T-helper 1 cell treated with Interleukin-12 subunit alpha and Interleukin-12 subunit beta and Interleukin-4 antibody, amounts not matched to agents 30 ng/mL and 1 ng/mL, for 36 hours (primary cell): ENCODE measurements at regions not wholly inside any gene's neighbourhood (a gene's known extent, or its start where the extent isn't known, plus 50 kb on each side); places are given as distances from the start of the nearest gene placed in this dataset.
"Not testable (repeated sequence)": the region's sequence is repeated elsewhere in the genome, so short reads cannot be mapped to it uniquely, and the experiment has no call there.

Experiments
- intact Hi-C: fragments of 100-400 bp; cut with micrococcal nuclease; formaldehyde crosslinking; loops from one replicate; pipeline ENCODE4 v1.15.1; 2024

DNA sequence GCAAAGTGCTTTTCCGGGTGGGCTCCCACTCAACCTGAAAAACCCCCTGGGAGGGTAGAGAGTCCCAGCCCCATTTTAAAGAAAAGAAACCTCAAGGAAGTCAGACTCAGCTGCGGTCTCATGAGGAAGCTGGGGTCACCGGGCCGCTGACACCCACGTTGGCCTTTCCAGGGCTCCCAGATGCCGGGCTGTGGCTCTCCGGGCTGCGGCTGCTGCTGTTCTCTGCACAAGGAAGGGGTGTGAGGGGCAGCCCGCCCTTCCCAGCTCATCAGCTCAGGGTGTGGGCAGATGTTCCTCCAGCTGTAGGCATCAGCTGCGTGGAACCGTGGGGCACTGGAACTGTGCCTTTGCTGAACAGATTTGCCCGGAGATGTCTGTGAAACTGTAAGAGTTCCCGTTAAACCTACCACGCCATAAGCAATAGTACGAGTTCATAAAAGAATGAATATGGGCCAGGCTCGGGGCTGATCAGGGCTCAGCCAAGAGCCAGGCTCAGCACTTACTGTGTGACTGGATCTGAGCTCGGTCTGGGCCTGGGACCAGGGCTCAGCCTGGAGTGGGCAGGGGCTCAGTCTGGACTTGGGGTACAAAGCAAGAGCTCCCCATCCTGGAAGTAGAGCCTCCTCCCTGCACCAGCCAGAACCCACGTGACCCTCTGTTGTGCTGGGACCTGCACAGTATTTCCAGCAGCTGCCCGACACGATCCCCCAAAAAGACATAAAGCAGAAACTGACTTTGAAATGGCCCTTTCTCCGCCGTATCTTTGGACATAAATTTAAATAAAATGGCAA lies 130.2 kb upstream of the PPP1R26 start:
- intact Hi-C loops: loop anchor here (10.0 kb wide), 1 partner anchor 655 kb away; no protein-coding TSS in a partner anchor

DNA sequence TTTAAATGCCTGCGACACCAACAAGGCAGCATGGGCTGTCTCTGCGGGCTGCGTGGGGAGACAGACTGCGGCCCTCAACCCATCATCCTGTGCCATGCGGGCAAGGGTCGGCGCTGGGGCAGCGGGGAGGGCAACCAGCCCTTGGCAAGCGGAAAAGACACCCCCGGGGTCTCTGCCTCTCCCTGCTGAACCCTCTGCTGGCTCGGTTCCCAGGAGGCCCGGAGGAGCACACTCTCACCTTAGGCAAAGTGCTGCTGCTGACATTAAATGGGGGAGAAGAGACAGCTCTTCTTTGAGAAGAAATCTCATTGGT lies 129.6 kb upstream of the PPP1R26 start:
- intact Hi-C loops: no loop called here

DNA sequence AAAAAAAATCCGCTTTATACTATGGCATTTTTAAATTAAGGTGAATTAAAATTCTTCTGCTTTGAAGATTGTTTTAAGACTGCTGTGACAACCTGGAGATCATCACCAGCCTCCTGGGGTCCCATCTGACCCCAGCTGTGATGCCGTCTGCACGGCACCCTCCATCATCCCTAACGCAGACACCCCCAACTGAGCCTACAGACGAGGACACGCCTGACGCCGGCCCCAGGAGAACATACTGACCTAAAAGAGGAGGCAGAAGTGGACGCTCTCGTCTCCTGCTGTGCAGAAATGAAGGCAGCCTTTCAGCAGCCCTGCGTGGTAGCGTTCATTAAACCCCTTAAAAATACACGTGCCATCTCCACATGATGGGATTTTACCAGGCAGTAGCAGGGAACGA lies 125.6 kb upstream of the PPP1R26 start:
- intact Hi-C loops: no loop called here

DNA sequence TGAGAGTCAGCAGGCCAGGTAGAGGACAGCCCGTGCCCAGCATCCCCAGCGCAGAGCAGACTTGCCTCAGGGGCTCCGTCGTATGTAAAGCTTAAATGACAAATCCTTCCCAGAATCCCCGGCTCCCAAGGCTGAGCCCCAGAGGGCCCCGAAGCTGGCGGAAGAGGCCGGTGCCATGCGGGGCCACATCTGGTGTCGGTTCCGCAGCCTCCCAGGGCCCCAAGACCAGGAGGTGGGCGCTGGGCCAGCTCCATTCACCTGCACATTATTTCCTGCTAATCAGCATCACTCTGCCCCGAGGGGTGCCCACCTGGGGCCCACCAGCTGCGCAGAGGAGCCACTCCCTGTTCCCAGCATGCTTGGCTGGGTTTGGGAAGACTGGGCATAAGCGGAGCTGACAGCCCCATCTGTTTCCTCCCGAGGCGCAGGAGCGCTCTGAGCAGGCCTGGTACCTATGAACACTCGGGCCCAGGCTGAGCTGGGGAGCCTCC lies 124.0 kb upstream of the PPP1R26 start:
- intact Hi-C loops: loop anchor here (5.0 kb wide), 1 partner anchor 57 kb away; no protein-coding TSS in a partner anchor

DNA sequence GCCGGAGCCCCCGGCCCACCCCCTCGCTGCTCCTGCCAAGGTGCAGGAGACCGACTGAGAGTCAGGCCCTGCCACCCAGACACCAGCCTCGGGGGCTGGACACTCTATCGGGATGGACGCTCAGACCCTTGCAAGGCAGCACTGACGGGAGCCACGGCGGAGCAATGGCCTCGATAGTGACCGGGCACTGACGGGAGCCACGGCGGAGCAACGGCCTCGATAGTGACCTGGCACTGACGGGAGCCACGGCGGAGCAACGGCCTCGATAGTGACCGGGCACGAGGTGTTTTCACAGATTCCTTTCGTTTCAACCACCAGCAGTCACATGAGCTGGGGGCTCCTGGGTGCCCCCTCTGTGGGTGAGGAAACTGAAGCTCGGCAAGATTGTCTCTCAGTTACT lies 123.6 kb upstream of the PPP1R26 start:
- intact Hi-C loops: loop anchor here (5.0 kb wide), 1 partner anchor 56 kb away; no protein-coding TSS in a partner anchor

DNA sequence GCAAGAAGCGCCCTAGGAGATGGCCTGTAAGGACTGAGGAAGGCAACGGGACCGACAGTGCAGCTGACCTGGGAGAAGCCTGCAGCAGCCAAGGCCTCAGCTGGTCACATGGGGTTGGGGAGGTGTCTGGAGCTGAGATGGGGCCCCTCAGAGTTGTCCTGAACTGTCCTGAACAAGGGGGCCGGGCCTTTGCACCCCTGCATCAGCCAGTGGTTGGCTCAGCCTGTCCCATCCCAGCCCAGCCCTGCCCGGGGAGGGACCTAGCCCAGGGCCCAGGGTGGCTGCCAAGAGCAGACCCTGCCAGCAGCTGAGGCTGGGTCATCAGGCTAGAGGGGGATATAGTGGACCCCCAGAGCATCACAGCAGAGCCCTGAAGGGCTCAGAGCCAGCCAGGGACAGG lies 122.8 kb upstream of the PPP1R26 start:
- intact Hi-C loops: loop anchor here (5.0 kb wide), 1 partner anchor 56 kb away; no protein-coding TSS in a partner anchor

DNA sequence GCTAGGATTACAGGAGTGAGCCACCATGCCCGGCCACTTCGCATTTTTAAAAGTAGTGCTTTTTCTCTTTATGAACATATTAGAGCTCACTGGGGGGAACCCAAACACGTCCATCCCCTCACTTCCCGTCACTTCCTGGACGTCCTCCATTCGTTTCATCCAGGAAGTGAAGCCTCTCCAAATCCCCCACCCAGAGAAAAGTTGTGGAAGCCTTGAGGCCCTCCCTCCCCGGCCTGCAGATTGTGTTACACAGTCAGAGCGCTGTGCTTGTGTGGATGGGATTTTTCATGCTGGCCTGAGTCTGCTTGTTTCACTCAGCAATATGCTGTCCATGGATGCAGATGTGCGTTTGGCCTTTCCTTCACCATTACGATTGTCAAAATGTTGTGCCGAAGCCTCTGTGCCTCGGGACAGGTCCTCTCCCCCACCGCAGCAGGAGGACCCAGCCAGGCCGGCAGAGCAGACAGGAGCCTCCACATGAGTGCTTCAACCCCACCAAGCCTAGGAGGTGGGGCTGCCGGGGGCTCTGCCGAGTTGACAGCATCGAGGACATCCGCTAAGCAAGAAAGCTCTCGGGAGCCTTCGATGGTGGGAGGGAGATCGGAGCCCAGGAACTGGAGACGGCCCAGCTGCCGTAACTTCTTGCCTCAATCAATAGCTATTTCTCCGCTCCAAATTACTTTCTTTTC lies 121.6 kb upstream of the PPP1R26 start:
- intact Hi-C loops: loop anchor here (5.0 kb wide), 1 partner anchor 54 kb away; no protein-coding TSS in a partner anchor

DNA sequence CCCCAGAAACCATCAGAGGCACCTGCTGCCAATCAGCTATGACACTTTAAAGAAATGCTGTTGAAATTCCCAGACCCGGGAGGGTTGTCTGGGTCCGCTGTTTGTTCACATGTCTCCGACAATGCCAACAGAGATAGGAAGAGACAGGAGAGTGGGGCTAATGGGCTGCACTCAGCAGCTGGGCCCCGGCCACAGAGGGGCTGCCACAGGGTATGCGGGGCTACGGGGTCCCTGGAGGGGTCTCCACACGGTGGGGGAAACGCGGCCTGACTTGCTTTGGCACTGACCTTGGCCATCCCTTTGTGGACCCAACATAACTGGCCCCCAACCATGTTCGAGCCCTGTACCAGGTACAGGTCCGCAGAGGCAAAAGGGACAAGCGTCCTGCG lies 121.0 kb upstream of the PPP1R26 start:
- intact Hi-C loops: loop anchor here (5.0 kb wide), 1 partner anchor 54 kb away; no protein-coding TSS in a partner anchor

DNA sequence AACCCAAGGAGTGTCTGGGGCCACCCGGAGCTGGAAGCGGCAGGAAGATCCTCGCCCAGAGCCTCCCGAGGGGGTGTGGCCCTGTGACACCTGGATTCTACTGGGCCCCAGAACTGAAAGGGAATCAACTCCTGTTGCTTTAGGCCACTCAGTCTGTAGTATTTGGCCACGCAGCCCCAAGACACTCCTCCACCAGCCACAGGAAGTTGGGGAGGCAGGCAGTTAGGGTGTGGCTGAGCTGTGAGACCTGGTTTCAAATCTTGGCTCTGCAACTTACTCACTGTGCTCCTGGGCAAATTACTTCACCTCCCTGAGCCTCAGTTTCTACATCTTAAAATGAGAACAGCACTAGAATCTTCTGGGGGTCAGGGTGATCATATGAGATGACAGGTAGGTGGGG lies 119.8 kb upstream of the PPP1R26 start:
- intact Hi-C loops: loop anchor here (5.0 kb wide), 1 partner anchor 53 kb away; no protein-coding TSS in a partner anchor

DNA sequence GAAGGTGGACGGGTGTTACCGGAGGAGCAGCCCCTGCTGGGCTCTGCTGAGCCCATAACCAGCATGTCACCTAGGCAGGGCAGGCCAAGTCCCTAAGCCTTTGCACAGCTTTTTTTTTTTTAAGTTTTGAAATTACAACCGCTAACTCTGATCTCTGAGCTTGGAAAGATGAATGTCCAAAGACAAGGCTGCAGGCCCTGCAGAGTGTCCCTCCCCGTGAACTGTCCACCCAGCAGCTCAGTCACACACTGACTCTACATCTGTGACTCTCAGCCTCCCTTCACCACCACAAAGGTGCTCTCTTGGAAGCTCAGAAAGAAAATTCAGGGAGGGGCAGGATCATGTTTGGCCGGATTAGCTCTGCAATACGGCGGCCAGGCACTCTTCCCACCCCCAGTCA lies 119.0 kb upstream of the PPP1R26 start:
- intact Hi-C loops: no loop called here

DNA sequence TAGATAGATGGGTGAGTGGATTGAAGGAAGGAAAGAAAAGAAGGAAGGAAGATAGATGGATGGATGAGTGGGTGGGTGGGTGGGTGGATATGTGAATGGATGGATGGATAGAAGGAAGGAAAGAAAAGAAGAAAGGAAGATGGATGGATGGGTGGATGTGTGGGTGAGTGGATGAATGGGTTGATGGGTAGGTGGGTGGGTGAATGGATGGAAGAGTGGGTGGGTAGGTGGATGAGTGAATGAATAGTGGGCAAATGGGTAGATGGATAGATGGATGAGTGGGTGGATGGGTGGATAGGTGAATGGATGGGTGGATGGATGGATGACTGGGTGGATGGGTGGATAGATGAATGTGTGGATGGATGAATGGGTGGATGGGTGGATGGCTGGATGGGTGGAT lies 117.9 kb upstream of the PPP1R26 start:
- intact Hi-C loops: not testable (repeated sequence)

DNA sequence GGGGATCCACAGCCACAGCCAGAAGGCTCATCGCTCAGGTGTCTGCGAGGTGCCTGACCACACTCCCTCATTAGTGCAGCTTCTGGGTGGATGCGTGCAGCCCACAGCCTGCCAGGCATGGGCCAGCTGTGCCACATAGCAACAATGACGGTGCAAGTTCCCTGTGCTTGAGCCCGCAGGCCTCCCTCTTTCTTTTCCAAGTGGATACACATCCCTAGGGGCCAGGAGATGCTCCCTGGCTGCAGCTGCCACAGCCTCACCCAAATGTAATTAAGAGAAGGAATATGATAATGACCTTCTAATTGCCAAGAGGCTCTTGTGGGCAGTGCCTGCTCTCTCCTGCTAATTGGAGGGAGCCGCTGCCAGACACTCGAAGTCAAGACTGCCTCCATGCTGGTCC lies 116.0 kb upstream of the PPP1R26 start:
- intact Hi-C loops: no loop called here

DNA sequence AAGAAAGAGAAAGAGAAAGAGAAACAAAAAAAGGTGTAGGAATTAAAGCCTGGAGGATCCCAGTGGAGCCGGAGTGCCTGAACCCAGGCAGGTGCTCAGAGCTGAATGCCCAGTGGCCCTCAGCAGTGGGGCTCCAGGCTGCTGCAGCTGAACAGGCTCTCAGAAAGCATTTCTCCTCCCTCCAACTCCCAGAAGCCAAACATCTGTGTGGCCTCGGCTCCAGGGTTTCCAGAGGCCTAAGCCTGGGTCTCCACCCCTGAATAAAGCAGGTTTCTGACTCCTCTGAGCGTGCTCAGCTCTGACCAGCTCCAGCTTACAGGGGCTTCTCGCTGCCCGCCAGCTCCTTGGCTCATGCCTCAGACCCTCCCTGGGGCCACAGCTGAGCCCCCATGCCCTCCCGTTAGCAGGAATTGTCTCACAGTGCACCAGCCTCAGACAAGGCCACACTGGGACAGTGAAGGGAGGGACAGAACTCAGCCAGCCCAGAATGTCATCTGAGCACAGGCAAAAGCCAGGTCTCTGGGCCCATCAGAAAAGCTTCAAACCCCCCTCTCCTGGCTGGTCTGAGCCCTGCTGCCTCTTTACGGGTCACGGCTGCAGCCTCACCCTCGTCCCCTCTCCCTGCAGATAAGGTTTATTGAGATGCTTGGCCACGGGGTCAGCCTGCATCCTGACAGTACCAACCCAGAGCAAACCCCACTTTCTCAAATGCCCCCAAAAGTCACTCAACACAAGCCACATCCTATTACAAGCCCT lies 114.4 kb upstream of the PPP1R26 start:
- intact Hi-C loops: no loop called here

DNA sequence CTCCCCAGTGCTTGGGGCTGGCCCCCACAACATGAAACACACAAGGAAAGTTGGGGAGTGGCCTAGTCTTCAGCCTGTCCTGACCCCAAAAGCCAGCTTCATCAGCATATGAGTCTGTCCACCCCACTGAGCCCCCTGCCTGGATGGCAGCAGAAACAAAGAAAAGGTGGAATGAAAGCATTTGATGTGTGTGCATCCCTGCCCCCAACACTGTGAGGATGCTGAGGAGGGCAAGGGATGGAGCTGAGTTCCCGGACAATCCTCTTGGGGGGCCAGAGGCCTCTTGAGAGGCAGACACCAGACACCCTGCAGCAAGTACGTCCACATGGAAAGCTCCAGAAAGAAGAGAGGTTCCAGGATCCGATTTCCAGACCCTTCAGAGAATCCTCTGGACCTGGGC lies 113.5 kb upstream of the PPP1R26 start:
- intact Hi-C loops: no loop called here

DNA sequence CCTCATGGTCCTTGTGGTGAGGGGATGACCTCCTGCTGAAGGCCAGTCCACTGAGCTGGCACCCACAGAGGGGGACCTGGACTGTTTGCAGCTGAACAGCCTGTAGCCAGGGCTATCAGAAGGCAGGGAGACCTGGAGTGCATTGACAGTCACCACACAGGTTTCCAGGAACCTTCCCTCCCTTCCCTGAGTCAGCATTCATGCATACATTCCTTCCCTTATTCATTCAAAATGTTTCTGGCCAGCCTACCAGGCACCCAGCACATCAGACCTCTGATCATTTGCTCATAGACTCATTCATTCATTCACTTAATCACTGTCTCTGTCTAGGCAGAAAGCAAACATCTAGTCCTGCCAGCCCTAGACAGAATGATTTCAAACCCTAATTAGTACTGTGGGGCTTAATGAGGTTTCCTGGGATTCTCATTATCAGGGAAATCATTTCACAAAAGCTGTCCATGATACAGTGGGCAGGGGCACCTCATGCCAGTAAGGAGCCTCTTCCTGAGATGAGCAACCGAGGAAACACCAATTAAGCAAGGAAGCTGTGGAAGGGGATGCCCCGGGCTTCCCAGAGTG lies 110.1 kb upstream of the PPP1R26 start:
- intact Hi-C loops: no loop called here

DNA sequence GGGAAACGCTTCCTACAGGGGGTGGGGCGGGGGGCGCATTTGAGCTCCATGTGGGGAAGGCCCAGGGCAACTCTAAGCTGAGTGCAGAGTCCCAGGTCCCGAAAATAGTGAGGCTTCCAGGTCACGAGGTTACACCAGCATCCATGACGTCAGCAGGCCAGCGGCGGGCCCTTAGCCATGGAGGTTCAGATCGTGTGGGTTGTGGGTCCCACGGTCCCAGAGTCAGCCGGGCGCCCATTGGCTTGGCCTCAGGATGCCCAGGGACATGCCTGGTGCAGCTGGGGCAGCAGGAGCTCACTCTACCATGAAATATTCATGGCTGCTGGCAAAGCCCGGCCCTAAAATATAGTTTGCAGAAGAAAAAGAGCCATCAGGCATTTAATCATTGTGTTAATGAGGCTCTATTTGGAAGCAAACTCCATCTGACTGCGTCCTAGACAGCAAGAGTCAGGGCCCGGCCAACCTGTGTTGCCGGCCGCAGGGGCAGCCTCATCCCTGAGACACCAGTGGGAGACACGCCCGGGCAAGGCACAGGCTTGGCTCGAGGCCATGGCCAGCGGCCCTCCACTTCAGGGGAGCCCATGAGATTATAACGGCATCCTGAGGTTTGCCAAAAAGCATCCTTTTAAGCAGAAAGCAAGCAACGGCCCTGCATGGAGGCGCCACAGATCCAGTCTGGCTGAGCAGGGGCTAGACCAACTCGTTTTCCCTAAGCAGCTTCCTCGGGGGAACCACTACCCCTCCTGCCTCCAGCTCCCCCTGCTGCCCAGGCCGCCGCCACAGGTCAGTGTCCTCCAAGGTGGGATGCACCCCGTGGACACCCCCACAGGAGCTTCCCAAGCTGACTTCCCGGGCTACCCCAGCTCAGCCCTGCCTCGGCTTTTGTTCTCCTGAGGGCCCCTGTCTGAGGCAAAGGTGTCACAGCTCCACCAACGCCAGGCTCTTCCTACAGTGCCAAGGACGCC lies 108.9 kb upstream of the PPP1R26 start:
- intact Hi-C loops: no loop called here

DNA sequence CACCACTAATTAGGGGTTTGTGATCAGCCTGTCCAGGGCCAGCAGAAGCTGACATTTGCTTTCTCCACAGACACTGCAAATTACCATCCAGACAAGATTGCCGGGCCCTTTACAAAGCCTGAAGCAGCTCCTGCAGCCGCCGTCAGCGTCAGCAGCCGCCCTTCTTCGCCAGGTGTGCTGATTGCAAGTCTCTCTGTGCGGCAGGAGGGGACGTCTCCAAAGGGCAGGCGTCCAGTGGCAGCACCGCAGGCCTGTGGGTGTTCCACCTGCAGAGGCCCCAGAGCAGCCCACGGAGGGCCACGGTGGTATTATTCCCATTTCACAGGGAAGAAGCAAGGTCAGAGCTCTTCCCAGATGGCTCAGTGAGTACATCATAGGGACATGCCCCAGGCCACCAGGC lies 108.0 kb upstream of the PPP1R26 start:
- intact Hi-C loops: no loop called here

DNA sequence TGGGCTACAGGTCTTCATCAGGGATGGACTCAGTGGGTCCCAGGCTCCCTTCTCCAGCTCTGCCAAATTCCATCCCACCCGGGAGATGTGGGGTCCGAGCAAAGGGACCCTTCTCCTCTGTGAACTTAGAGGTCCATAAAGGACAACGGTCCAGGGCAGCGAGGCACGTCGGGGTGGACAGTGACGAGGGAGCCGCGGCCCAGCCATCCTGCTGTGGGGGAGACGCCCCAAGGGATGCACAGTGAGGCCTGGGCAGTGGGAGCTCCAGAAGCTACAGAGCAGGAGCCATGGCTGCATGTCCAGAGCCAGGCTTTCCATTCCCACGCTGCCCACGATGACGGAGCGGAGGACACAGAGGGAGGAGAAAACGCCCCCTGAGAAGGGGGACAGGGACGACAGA lies 107.5 kb upstream of the PPP1R26 start:
- intact Hi-C loops: no loop called here

DNA sequence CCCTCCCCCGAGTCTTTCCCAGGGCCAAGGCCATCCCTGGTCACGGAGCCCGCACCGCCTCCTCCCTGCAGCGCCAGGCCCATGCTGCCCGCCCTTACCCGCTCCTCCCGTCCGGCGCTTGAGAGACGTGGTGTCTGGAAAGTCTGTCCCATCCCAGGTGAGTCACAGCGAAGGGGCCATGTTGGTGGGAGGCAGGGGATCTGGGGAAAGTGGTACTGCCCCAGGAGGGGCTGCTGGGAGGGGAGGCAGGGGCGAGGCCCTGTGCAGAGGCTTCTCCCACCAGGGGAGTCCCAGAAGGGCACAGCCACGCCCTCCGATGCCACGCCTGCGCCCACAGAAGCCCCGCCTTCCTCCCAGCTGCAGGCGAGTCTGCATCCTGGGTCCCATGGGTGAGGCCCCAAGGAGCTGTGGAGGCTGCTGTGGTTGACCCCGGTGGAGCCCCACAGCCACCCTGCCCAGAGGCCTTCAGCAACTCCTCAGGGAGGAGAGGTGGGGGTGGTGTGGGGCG lies 107.0 kb upstream of the PPP1R26 start:
- intact Hi-C loops: no loop called here

DNA sequence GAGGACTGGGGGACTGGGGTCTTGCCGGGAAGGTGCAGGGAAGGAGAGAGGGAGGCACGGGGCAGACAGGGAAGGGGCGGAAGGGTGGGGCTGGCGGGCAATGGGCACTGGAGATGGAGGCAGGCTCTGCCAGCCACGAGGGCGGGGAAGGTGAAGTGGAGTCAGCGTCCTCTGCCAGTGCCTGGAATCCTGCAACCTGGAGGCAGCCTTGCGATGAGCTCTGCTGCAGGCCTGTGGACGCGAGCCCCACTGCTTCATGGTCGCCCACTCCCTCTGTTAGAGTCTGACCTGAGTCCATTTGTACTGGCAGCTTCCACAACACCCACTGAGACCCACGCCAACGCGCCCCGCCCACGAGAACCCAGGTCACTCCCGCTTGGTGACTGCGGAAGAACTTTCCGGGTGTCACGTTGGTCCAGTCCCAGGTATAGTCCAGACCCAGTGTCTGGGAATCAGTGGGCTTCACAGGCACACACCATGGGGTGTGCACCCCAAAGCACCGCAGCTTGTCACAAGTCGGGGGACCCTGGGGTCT lies 106.4 kb upstream of the PPP1R26 start:
- intact Hi-C loops: no loop called here
